HepG2 (cell line): ENCODE measurements at regions not wholly inside any gene's neighbourhood (a gene's known extent, or its start where the extent isn't known, plus 50 kb on each side); places are given as distances from the start of the nearest gene placed in this dataset.
A peak's percentile ranks its signal among the peaks of the same experiment; 100 is the strongest.

Experiments used
- ARID4A ChIP-seq: sonication (generic); formaldehyde crosslinking; IDR thresholded peaks from 2 replicates; pipeline ENCODE4 v1.5.0; 2020; ENCODE audit warnings: mild to moderate bottlenecking, missing genetic modification reagents, borderline replicate concordance
- HOXA9 ChIP-seq: sonication (generic); formaldehyde crosslinking; IDR thresholded peaks from 2 replicates; pipeline ENCODE4 v1.8.1; 2022; ENCODE audit warnings: missing genetic modification reagents, mild to moderate bottlenecking, moderate library complexity, borderline replicate concordance
- KIAA2018 ChIP-seq: sonication (generic); formaldehyde crosslinking; IDR thresholded peaks from 2 replicates; pipeline ENCODE4 v1.5.0; 2020; ENCODE audit warnings: mild to moderate bottlenecking, missing genetic modification reagents, borderline replicate concordance
- ZNF720 ChIP-seq: sonication (generic); formaldehyde crosslinking; IDR thresholded peaks from 2 replicates; pipeline ENCODE4 v1.4.0; 2020; ENCODE audit warnings: missing genetic modification reagents
- TF ChIP-seq, protein P1 (sequence below): sonication (generic); formaldehyde crosslinking; IDR thresholded peaks from 2 replicates; pipeline ENCODE4 v1.5.1; 2020; ENCODE audit warnings: missing genetic modification reagents, mild to moderate bottlenecking, borderline replicate concordance
- TF ChIP-seq, protein P2 (sequence below): sonication (generic); formaldehyde crosslinking; IDR thresholded peaks from 2 replicates; pipeline ENCODE4 v1.8.0; 2022; ENCODE audit warnings: mild to moderate bottlenecking, missing genetic modification reagents; ENCODE audit not compliant: insufficient replicate concordance
- TF ChIP-seq, protein P3 (sequence below): sonication (generic); formaldehyde crosslinking; IDR thresholded peaks from 2 replicates; pipeline ENCODE4 v1.4.0; 2020; ENCODE audit warnings: missing genetic modification reagents, borderline replicate concordance

GRCh38 chr16:21525029-21525895 lies 74.1 kb upstream of the METTL9 start (continued):
- TF ChIP-seq, protein P1, sequence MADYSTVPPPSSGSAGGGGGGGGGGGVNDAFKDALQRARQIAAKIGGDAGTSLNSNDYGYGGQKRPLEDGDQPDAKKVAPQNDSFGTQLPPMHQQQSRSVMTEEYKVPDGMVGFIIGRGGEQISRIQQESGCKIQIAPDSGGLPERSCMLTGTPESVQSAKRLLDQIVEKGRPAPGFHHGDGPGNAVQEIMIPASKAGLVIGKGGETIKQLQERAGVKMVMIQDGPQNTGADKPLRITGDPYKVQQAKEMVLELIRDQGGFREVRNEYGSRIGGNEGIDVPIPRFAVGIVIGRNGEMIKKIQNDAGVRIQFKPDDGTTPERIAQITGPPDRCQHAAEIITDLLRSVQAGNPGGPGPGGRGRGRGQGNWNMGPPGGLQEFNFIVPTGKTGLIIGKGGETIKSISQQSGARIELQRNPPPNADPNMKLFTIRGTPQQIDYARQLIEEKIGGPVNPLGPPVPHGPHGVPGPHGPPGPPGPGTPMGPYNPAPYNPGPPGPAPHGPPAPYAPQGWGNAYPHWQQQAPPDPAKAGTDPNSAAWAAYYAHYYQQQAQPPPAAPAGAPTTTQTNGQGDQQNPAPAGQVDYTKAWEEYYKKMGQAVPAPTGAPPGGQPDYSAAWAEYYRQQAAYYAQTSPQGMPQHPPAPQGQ (CRISPR knock-in tag) = peak; percentile 97; the same call in 1 of the 2 replicates
- TF ChIP-seq, protein P2, sequence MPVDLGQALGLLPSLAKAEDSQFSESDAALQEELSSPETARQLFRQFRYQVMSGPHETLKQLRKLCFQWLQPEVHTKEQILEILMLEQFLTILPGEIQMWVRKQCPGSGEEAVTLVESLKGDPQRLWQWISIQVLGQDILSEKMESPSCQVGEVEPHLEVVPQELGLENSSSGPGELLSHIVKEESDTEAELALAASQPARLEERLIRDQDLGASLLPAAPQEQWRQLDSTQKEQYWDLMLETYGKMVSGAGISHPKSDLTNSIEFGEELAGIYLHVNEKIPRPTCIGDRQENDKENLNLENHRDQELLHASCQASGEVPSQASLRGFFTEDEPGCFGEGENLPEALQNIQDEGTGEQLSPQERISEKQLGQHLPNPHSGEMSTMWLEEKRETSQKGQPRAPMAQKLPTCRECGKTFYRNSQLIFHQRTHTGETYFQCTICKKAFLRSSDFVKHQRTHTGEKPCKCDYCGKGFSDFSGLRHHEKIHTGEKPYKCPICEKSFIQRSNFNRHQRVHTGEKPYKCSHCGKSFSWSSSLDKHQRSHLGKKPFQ (CRISPR knock-in tag) = peak; percentile 99
- TF ChIP-seq KIAA2018 (CRISPR knock-in tag) (0 out of 2 replicates have a peak, but pooled peaks have one; percentile 68), HOXA9 (peak; percentile 95), ARID4A (peak; percentile 94; the same call in 1 of the 2 replicates), ZNF720 (CRISPR knock-in tag) (peak; percentile 81)
- TF ChIP-seq, protein P3, sequence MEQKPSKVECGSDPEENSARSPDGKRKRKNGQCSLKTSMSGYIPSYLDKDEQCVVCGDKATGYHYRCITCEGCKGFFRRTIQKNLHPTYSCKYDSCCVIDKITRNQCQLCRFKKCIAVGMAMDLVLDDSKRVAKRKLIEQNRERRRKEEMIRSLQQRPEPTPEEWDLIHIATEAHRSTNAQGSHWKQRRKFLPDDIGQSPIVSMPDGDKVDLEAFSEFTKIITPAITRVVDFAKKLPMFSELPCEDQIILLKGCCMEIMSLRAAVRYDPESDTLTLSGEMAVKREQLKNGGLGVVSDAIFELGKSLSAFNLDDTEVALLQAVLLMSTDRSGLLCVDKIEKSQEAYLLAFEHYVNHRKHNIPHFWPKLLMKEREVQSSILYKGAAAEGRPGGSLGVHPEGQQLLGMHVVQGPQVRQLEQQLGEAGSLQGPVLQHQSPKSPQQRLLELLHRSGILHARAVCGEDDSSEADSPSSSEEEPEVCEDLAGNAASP = peak; percentile 100
